Retinal pigment epithelial cell (primary cell): ENCODE measurements at regions not wholly inside any gene's neighbourhood (a gene's known extent, or its start where the extent isn't known, plus 50 kb on each side); places are given as distances from the start of the nearest gene placed in this dataset.

ENCODE experiments used
- DNase-seq: peaks from one replicate; pipeline ENCODE4 v3.0.0-alpha.2; 2010; ENCODE audit warnings: low read depth
- H3K4me3 ChIP-seq: 2 replicates; pipeline ENCODE4 v1.5.1; 2011; ENCODE audit warnings: mild to moderate bottlenecking, low read length, control low read depth, moderate library complexity
- CTCF ChIP-seq: conservative IDR thresholded peaks from 2 replicates; pipeline ENCODE4 v1.5.1; 2011; ENCODE audit warnings: low read depth, low read length, control low read depth, inconsistent platforms

DNA sequence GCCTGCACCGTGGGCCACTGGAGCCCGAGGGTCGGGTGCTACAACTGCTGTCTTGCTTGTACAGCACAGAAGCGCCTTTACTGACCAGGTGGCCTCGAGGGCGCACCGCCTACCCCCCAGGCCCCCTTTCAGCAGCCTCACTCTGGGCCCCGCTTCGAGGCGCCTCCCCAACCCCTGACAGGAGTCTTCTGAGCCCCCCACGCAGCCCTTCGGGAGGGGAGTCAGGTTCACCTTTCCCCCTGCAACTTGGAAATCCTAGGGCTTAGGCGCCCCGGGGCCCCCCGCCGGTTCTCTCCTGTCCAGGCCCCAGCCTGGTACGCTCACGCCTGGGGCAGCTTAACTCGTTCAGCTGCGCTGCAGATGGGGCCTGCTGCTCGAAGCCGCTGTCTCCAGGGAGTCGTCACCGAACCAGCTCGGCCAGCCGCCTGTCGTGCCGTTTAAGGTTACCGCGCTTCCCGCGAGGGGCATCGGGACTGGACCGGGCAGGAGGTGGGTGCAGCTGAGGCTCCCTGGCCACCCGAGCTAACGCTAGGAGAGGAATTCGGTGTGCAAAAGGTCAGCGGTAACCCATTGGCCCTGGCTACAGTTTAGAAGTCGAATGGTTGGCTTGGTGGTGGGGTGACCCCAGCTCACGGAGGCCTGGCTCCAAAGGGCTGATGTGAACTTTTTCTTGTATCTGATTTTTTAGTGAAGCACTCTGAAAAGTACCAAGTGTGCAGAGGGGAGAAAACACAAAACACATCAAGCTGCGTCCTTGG is 58.9 kb upstream of the BCOR start:
- TF ChIP-seq CTCF = no peak
- no peak overlapping the region for H3K4me3 ChIP-seq
- DNase-seq = no peak

DNA sequence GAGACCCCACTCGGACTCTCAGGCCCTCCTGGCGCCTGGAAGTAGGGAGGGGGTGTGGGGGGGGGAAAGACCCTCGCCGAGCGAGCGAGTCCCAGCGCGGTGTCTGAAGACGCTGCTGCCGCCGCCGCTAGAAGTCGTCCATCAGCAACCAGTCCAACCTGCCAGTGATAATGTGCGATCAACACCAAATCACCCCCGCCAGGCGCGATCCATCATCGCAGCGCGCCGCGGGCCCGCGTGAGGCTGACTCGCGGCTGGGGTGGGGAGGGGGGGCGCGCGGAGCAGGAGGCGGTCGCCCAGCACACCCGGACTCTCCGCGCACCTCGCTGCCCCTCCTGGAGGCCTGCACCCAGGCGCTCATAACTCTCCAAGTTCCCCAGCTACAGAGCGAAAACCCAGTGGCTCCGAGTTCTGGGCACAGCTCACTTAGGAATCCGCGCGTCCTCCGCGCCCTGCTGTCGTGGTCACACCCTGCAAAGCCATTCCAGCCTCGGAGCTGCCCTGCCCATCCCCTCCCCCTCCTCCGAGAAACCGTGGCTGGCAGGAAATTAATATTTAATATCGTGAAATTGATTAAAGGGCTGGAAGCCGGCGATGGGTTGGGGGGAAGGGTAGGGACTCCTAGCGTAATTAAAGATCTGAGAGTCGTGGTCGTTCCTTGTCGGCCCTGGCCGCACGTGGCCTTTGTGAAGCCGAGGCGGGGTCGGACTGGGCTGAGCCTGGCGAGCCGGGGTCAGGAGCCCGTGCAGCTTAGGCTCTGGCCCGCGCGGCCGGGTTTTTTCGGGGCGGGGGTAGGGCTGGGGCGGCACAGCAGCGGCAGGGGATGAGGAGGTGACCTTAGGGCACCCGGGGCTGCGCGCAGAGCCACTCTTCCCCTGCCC is 58.1 kb upstream of the BCOR start:
- TF ChIP-seq CTCF = no peak

GRCh38 chrX:40154853-40155588 is 57.3 kb upstream of the BCOR start:
- TF ChIP-seq CTCF = no peak
- peak overlapping the region; percentile 45 for H3K4me3 ChIP-seq
- no peak for DNase-seq

More for the DNA sequence above, 58.1 kb upstream of the BCOR start:
- no peak for DNase-seq
- H3K4me3 ChIP-seq = peak overlapping the region; percentile 39

GRCh38 chrX:40154250-40154852 is 56.6 kb upstream of the BCOR start:
- TF ChIP-seq CTCF = no peak
- peak overlapping the region; percentile 45 for H3K4me3 ChIP-seq
- no peak for DNase-seq

DNA sequence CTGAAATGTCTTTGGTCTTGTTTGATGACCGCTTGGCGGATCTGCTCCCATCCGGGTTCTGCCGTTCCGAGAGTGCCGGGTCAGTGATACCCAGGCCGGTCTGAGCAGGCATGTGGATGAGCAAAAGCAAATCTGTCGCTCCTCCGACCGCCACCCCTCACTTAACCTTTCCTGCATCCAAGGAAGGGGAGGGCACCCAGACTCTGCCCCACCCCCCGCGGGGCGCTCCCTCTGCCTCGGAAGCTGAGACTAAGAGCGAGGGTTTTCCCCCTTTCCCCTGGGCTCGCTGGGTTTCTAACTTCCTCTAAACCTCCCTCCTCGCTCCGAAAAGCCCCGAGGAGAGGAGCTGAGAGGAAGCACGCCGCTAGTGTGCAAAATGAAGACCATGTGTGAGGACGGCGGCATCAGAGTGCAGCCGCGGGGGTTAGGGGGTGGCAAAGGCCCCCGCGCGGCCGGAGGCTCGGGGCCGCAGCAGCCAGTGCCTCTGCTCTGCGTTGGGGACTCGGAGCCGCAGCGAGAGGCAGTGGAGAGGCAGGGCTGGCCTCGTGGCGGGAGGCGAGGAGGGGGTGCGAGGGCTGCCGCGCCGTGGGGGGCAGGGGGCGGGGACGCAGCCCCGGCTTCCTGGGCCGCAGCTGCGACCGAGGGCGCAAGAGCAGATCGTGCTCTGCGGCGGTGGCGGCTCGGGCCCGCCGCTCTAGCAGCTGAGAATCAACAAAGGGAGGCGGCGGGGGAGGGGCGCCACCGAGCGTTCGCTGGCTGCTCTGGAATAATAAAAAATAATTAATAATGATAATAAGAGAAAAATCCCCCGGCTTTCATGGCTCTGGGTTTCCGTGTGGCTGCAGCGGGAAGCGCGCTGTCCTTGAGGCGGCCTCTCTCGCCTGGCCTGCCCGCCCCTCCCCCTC is 55.8 kb upstream of the BCOR start:
- TF ChIP-seq CTCF = no peak
- peak overlapping the region; percentile 45 for H3K4me3 ChIP-seq
- no peak for DNase-seq
